IMR-90 (cell line): ENCODE measurements at regions not wholly inside any gene's neighbourhood (a gene's known extent, or its start where the extent isn't known, plus 50 kb on each side); places are given as distances from the start of the nearest gene placed in this dataset.

Experiments used
- ATAC-seq: fragments of 200-7000 bp; cut with Tn5 transposase; 2 replicates; pipeline ENCODE4 v1.9.1; 2020; ENCODE audit warnings: low read depth, mild to moderate bottlenecking, moderate library complexity
- BruUV-seq: library from RNA; stranded (reverse); fragments of 400-500 nt; replicated peaks from 2 replicates; lab custom pipeline; 2021; lab: Mats Ljungman, UMichigan
- CTCF ChIA-PET: fragments of 300-600 bp; formaldehyde crosslinking; extraction: SDS; loops from one replicate; lab custom pipeline; 2021; ENCODE audit warnings: antibody characterized with exemption; lab: Yijun Ruan, JAX
- POLR2A ChIA-PET: fragments of 300-600 bp; sonication (Branson Sonifier 250); formaldehyde crosslinking; loops from one replicate; lab custom pipeline; 2022; ENCODE audit warnings: antibody characterized with exemption; ENCODE audit not compliant: unreplicated experiment; lab: Charles Lee
- DNase-seq: peaks from one replicate; pipeline ENCODE4 v3.0.0; 2013
- H2AFZ ChIP-seq: replicated peaks from 2 replicates; pipeline ENCODE3; 2013; ENCODE audit warnings: low read length, mild to moderate bottlenecking; ENCODE audit not compliant: poor library complexity
- H2AK5ac ChIP-seq: 2 replicates; pipeline ENCODE4 v1.6.1; 2013; ENCODE audit warnings: low read depth, low read length, inconsistent platforms
- H2AK9ac ChIP-seq: replicated peaks from 2 replicates; pipeline ENCODE3; 2013; ENCODE audit warnings: mild to moderate bottlenecking, low read depth, low read length, moderate library complexity; ENCODE audit not compliant: poor library complexity
- H2BK120ac ChIP-seq: 2 replicates; pipeline ENCODE4 v1.6.1; 2013; ENCODE audit warnings: low read depth, low read length, inconsistent platforms
- H2BK15ac ChIP-seq: 3 replicates; pipeline ENCODE4 v1.6.1; 2013; ENCODE audit warnings: low read depth, low read length, inconsistent platforms
- H2BK20ac ChIP-seq: 2 replicates; pipeline ENCODE4 v1.6.1; 2013; ENCODE audit warnings: low read depth, mild to moderate bottlenecking, inconsistent platforms, low read length, moderate library complexity
- H2BK5ac ChIP-seq: 2 replicates; pipeline ENCODE4 v1.6.1; 2013; ENCODE audit warnings: mild to moderate bottlenecking, low read depth, low read length, inconsistent platforms; ENCODE audit not compliant: poor library complexity, severe bottlenecking
- H3K14ac ChIP-seq: replicated peaks from 2 replicates; pipeline ENCODE4 v1.6.1; 2013; ENCODE audit warnings: low read depth, low read length, inconsistent platforms
- H3K18ac ChIP-seq: 2 replicates; pipeline ENCODE4 v1.6.1; 2013; ENCODE audit warnings: low read depth, low read length, control low read depth
- H3K23ac ChIP-seq: 2 replicates; pipeline ENCODE4 v1.6.1; 2013; ENCODE audit warnings: low read depth, low read length, inconsistent platforms
- H3K27ac ChIP-seq: 2 replicates; pipeline ENCODE4 v1.5.1; 2013; ENCODE audit warnings: mild to moderate bottlenecking, control low read depth, low read length; ENCODE audit not compliant: insufficient read depth
- H3K27me3 ChIP-seq: 2 replicates; pipeline ENCODE4 v1.6.1; 2013; ENCODE audit warnings: low read length; ENCODE audit not compliant: control insufficient read depth, insufficient read depth
- H3K36me3 ChIP-seq: 2 replicates; pipeline ENCODE4 v1.6.1; 2013; ENCODE audit warnings: low read length, mixed read lengths; ENCODE audit not compliant: control insufficient read depth, insufficient read depth
- H3K4ac ChIP-seq: 2 replicates; pipeline ENCODE4 v1.6.1; 2013; ENCODE audit warnings: low read depth, low read length, inconsistent platforms
- H3K4me1 ChIP-seq: 2 replicates; pipeline ENCODE4 v1.6.1; 2013; ENCODE audit warnings: low read length, mixed read lengths; ENCODE audit not compliant: control insufficient read depth, insufficient read depth
- H3K4me2 ChIP-seq: 2 replicates; pipeline ENCODE4 v1.6.1; 2013; ENCODE audit warnings: low read depth, mild to moderate bottlenecking, control low read depth, low read length, moderate library complexity
- H3K4me3 ChIP-seq: 2 replicates; pipeline ENCODE4 v1.5.1; 2013; ENCODE audit warnings: low read depth, mild to moderate bottlenecking, control low read depth, low read length, moderate library complexity; ENCODE audit not compliant: insufficient read depth
- H3K56ac ChIP-seq: 2 replicates; pipeline ENCODE4 v1.6.1; 2013; ENCODE audit warnings: low read length, inconsistent platforms; ENCODE audit not compliant: insufficient read depth; ENCODE audit errors: extremely low read depth
- H3K79me1 ChIP-seq, 2 experiments: 2 replicates each; pipeline ENCODE4 v1.6.1; 2013; ENCODE audit warnings: low read length in 2 of 2, inconsistent platforms in 1 of 2, low read depth in 1 of 2
- H3K9ac ChIP-seq: 2 replicates; pipeline ENCODE4 v1.6.1; 2013; ENCODE audit warnings: low read depth, low read length, control low read depth
- H3K9me1 ChIP-seq: 2 replicates; pipeline ENCODE4 v1.6.1; 2013; ENCODE audit warnings: low read length, inconsistent platforms; ENCODE audit not compliant: insufficient read depth
- H3K9me3 ChIP-seq: 2 replicates; pipeline ENCODE4 v1.6.1; 2013; ENCODE audit warnings: low read length; ENCODE audit not compliant: control insufficient read depth, insufficient read depth
- H4K20me1 ChIP-seq: 2 replicates; pipeline ENCODE4 v1.6.1; 2013; ENCODE audit warnings: low read length, inconsistent platforms; ENCODE audit not compliant: insufficient read depth
- H4K5ac ChIP-seq: 2 replicates; pipeline ENCODE4 v1.6.1; 2013; ENCODE audit warnings: mild to moderate bottlenecking, low read depth, low read length, control low read depth
- H4K8ac ChIP-seq, 2 experiments: 2 replicates each; pipeline ENCODE4 v1.6.1; 2013; ENCODE audit warnings: low read depth in 2 of 2, low read length in 2 of 2, control low read depth in 1 of 2, inconsistent platforms in 1 of 2
- H4K91ac ChIP-seq: 2 replicates; pipeline ENCODE4 v1.6.1; 2013; ENCODE audit warnings: low read depth, low read length, inconsistent platforms; ENCODE audit not compliant: insufficient read depth
- BHLHE40 ChIP-seq: fragments of 150-350 bp; IDR thresholded peaks from 2 replicates; pipeline ENCODE4 v1.6.1; 2016; ENCODE audit warnings: mild to moderate bottlenecking, low read depth, low read length
- MAZ ChIP-seq: IDR thresholded peaks from 2 replicates; pipeline ENCODE4 v1.6.1; 2012; ENCODE audit warnings: low read depth, mild to moderate bottlenecking, low read length, improper control_type of control experiment, moderate library complexity, borderline replicate concordance
- MXI1 ChIP-seq: IDR thresholded peaks from 2 replicates; pipeline ENCODE4 v1.6.1; 2012; ENCODE audit warnings: low read depth, mild to moderate bottlenecking, low read length, moderate library complexity, borderline replicate concordance
- POLR2A ChIP-seq: IDR thresholded peaks from 2 replicates; pipeline ENCODE4 v1.6.1; 2012; ENCODE audit warnings: mild to moderate bottlenecking, low read depth, low read length
- RAD21 ChIP-seq: IDR thresholded peaks from 2 replicates; pipeline ENCODE4 v1.6.1; 2012; ENCODE audit warnings: low read length, improper control_type of control experiment
- SMC3 ChIP-seq: fragments of 150-350 bp; IDR thresholded peaks from 2 replicates; pipeline ENCODE4 v1.6.1; 2016; ENCODE audit warnings: low read depth, mild to moderate bottlenecking, antibody characterized with exemption, low read length, moderate library complexity
- WGBS, 2 experiments: methylation state at CpG; one replicate each; pipeline versions ENCODE4 v1.1.5 to v1.1.7; 2013; ENCODE audit warnings: missing lambda C conversion rate in 2 of 2; ENCODE audit not compliant: insufficient read length in 1 of 2; ENCODE audit errors: extremely low coverage in 2 of 2; 5-methylcytosine and 5-hydroxymethylcytosine counted together
- dilution Hi-C: fragments of 300-500 bp; cut with HindIII; formaldehyde crosslinking; loops from one replicate; pipeline ENCODE4 v1.14.3; 2018; ENCODE audit warnings: low sequenced_read_pairs; ENCODE audit not compliant: unreplicated experiment
- in situ Hi-C: fragments of 300-500 bp; cut with MboI; formaldehyde crosslinking; loops from 3 replicates; pipeline ENCODE4 v1.14.3; 2019; ENCODE audit warnings: low sequenced_read_pairs, inconsistent platforms, mixed read lengths
- intact Hi-C: fragments of 100-400 bp; cut with micrococcal nuclease; formaldehyde crosslinking; loops from 2 replicates; pipeline ENCODE4 v1.10.0; 2022

GRCh38 chr1:221331273-221332183 lies 410.4 kb downstream of the DUSP10 start:
- no peak overlapping the region for H3K4ac ChIP-seq
- no peak overlapping the region for H3K27ac ChIP-seq
- intact Hi-C loops, result no loop called here
- dilution Hi-C loops, result no loop called here
- ChIA-PET POLR2A (no interaction called here), CTCF (no interaction called here)
- H3K14ac ChIP-seq, result no peak overlapping the region
- TF ChIP-seq MAZ (no peak), SMC3 (no peak), RAD21 (no peak), BHLHE40 (no peak), MXI1 (no peak), POLR2A (no peak)
- no peak overlapping the region for H3K4me3 ChIP-seq
- H2AK5ac ChIP-seq, result no peak overlapping the region
- H3K23ac ChIP-seq, result no peak overlapping the region
- H2BK15ac ChIP-seq, result no peak overlapping the region
- WGBS, 2 experiments, result no CpG with 5 or more reads among the region's 1 CpG
- H3K9ac ChIP-seq, result no peak overlapping the region
- no peak overlapping the region for H4K5ac ChIP-seq
- H2BK5ac ChIP-seq, result no peak overlapping the region
- H2BK20ac ChIP-seq, result no peak overlapping the region
- BruUV-seq, result no TSS peak
- no peak overlapping the region for H3K4me2 ChIP-seq
- H3K27me3 ChIP-seq, result no peaks in the 10 kb centered on the region; the same call in 1 of the 2 replicates
- no peak overlapping the region for H3K56ac ChIP-seq
- peaks cover 13% of the 10 kb centered on the region for H3K4me1 ChIP-seq
- H4K20me1 ChIP-seq, result no peaks in the 10 kb centered on the region
- no peaks in the 10 kb centered on the region for H3K36me3 ChIP-seq
- H2AFZ ChIP-seq, result no peak overlapping the region
- H2AK9ac ChIP-seq, result no peak overlapping the region
- H3K9me3 ChIP-seq, result peaks cover 1% of the 10 kb centered on the region; the same call in 1 of the 2 replicates
- DNase-seq (no peak), ATAC-seq (no peak)
- H4K8ac ChIP-seq, result no peak overlapping the region
- H4K91ac ChIP-seq, result no peak overlapping the region
- in situ Hi-C loops, result no loop called here
- no peak overlapping the region for H2BK120ac ChIP-seq
- H3K18ac ChIP-seq, result no peak overlapping the region
- H3K79me1 ChIP-seq, result no peaks in the 10 kb centered on the region
- peaks cover 10% of the 10 kb centered on the region for H3K9me1 ChIP-seq
